H1 (cell line): ENCODE measurements at regions not wholly inside any gene's neighbourhood (a gene's known extent, or its start where the extent isn't known, plus 50 kb on each side); places are given as distances from the start of the nearest gene placed in this dataset.

Experiments
- CTCF ChIA-PET: fragments of 300-600 bp; sonication (Branson Sonifier 250); formaldehyde crosslinking; loops from one replicate; lab custom pipeline; 2021; ENCODE audit not compliant: partially characterized antibody; lab: Charles Lee
- POLR2A ChIA-PET: fragments of 300-600 bp; sonication (Branson Sonifier 250); formaldehyde crosslinking; loops from one replicate; lab custom pipeline; 2021; ENCODE audit warnings: inconsistent platforms; ENCODE audit not compliant: partially characterized antibody; lab: Charles Lee
- DNase-seq, 2 experiments: peaks; one replicate each; pipeline versions ENCODE4 v3.0.0 to v3.0.0-alpha.2; 2010 to 2022; ENCODE audit warnings: low spot score in 2 of 2, low read depth in 1 of 2, mixed read lengths in 1 of 2
- FAIRE-seq: peaks from 2 replicates; lab custom pipeline; 2011; peaks lifted over from hg19 to GRCh38; lab: Jason Lieb, UNC
- H2AFZ ChIP-seq: 2 replicates; pipeline ENCODE4 v1.8.1; 2012; ENCODE audit warnings: low read length, inconsistent platforms
- H2AK5ac ChIP-seq: 2 replicates; pipeline ENCODE4 v1.6.1; 2013; ENCODE audit warnings: low read depth, low read length
- H2BK120ac ChIP-seq: replicated peaks from 2 replicates; pipeline ENCODE3; 2013; ENCODE audit warnings: low read depth, low read length, inconsistent platforms
- H2BK12ac ChIP-seq: 2 replicates; pipeline ENCODE4 v1.6.1; 2013; ENCODE audit warnings: low read depth, low read length
- H2BK15ac ChIP-seq: 2 replicates; pipeline ENCODE4 v1.6.1; 2013; ENCODE audit warnings: low read length
- H2BK20ac ChIP-seq: 2 replicates; pipeline ENCODE4 v1.6.1; 2013; ENCODE audit warnings: low read length
- H2BK5ac ChIP-seq: 2 replicates; pipeline ENCODE4 v1.6.1; 2013; ENCODE audit warnings: low read depth, low read length
- H3K14ac ChIP-seq: 2 replicates; pipeline ENCODE4 v1.6.1; 2013; ENCODE audit warnings: inconsistent platforms; ENCODE audit not compliant: insufficient read length
- H3K18ac ChIP-seq: 2 replicates; pipeline ENCODE4 v1.6.1; 2013; ENCODE audit warnings: low read length; ENCODE audit errors: extremely low read depth
- H3K23ac ChIP-seq: 2 replicates; pipeline ENCODE4 v1.6.1; 2013; ENCODE audit warnings: inconsistent platforms; ENCODE audit not compliant: insufficient read length
- H3K23me2 ChIP-seq: 2 replicates; pipeline ENCODE4 v1.6.1; 2013; ENCODE audit warnings: low read depth, low read length
- H3K27ac ChIP-seq: 2 replicates; pipeline ENCODE4 v1.6.1; 2011; ENCODE audit warnings: low read depth, low read length, inconsistent platforms
- H3K27me3 ChIP-seq, 4 experiments: replicated peaks in 1 of 4; 1 replicate in 1 of 4; 2 replicates in 3 of 4; pipeline versions ENCODE4 v1.6.1 to v1.8.1; 2011 to 2013; ENCODE audit warnings: low read length in 3 of 4, mild to moderate bottlenecking in 3 of 4, inconsistent platforms in 2 of 4, mixed read lengths in 2 of 4, moderate library complexity in 1 of 4; ENCODE audit not compliant: control insufficient read depth in 3 of 4, insufficient read depth in 3 of 4; ENCODE audit errors: extremely low read depth in 1 of 4
- H3K36me3 ChIP-seq, 4 experiments: 2 replicates each; pipeline versions ENCODE4 v1.6.1 to v1.8.1; 2011 to 2013; ENCODE audit warnings: mild to moderate bottlenecking in 4 of 4, low read length in 3 of 4, moderate library complexity in 2 of 4, control low read depth in 1 of 4, inconsistent platforms in 1 of 4; ENCODE audit not compliant: insufficient read depth in 4 of 4, control insufficient read depth in 2 of 4
- H3K4ac ChIP-seq: replicated peaks from 2 replicates; pipeline ENCODE3; 2013; ENCODE audit warnings: low read length, low read depth, mixed read lengths, inconsistent platforms; ENCODE audit not compliant: insufficient read length
- H3K4me1 ChIP-seq, 4 experiments: replicated peaks in 1 of 4; 1 replicate in 1 of 4; 2 replicates in 3 of 4; pipeline versions ENCODE4 v1.6.1 to v1.8.1; 2011 to 2013; ENCODE audit warnings: low read length in 3 of 4, inconsistent platforms in 2 of 4, mixed read lengths in 1 of 4; ENCODE audit not compliant: insufficient read depth in 4 of 4, control insufficient read depth in 3 of 4
- H3K4me2 ChIP-seq, 2 experiments: 2 replicates each; pipeline versions ENCODE4 v1.6.1 to v1.8.1; 2011 to 2013; ENCODE audit warnings: low read depth in 2 of 2, low read length in 2 of 2, control low read depth in 1 of 2, inconsistent platforms in 1 of 2, mild to moderate bottlenecking in 1 of 2; ENCODE audit not compliant: insufficient read depth in 1 of 2
- H3K4me3 ChIP-seq, 4 experiments: fragments of 200-600, 300-600 bp in 1 of 4; sonication (generic), shearing (Covaris generic), sonication (Bioruptor Twin) in 1 of 4; 2 replicates each; pipeline versions ENCODE4 v1.5.1 to v1.8.1; 2011 to 2016; ENCODE audit warnings: low read length in 4 of 4, low read depth in 3 of 4, control low read depth in 2 of 4, inconsistent platforms in 2 of 4, mild to moderate bottlenecking in 2 of 4, mixed read lengths in 1 of 4, moderate library complexity in 1 of 4; ENCODE audit not compliant: insufficient read depth in 2 of 4; ENCODE audit errors: extremely low read depth in 1 of 4
- H3K56ac ChIP-seq: replicated peaks from 2 replicates; pipeline ENCODE3; 2013; ENCODE audit warnings: low read depth, mild to moderate bottlenecking, mixed read lengths, low read length, inconsistent platforms; ENCODE audit not compliant: insufficient read length
- H3K79me1 ChIP-seq: 2 replicates; pipeline ENCODE4 v1.6.1; 2013; ENCODE audit warnings: low read depth, low read length, control low read depth
- H3K79me2 ChIP-seq, 2 experiments: 2 replicates each; pipeline versions ENCODE4 v1.6.1 to v1.8.1; 2012 to 2013; ENCODE audit warnings: low read length in 2 of 2, mild to moderate bottlenecking in 2 of 2, inconsistent platforms in 1 of 2; ENCODE audit not compliant: insufficient read depth in 2 of 2, control insufficient read depth in 1 of 2
- H3K9ac ChIP-seq, 4 experiments: replicated peaks in 1 of 4; 1 replicate in 1 of 4; 2 replicates in 3 of 4; pipeline versions ENCODE4 v1.6.1 to v1.8.1; 2011 to 2013; ENCODE audit warnings: low read depth in 3 of 4, low read length in 3 of 4, control low read depth in 2 of 4, mild to moderate bottlenecking in 2 of 4, moderate library complexity in 2 of 4, inconsistent platforms in 1 of 4; ENCODE audit errors: extremely low read depth in 1 of 4
- H3K9me3 ChIP-seq, 2 experiments: 2 replicates each; pipeline versions ENCODE4 v1.6.1 to v1.8.1; 2012 to 2013; ENCODE audit warnings: mild to moderate bottlenecking in 2 of 2, moderate library complexity in 2 of 2, control low read depth in 1 of 2, inconsistent platforms in 1 of 2, low read depth in 1 of 2, low read length in 1 of 2, mixed read lengths in 1 of 2; ENCODE audit not compliant: insufficient read depth in 2 of 2
- H4K20me1 ChIP-seq, 2 experiments: replicated peaks in 1 of 2; 2 replicates each; pipeline versions ENCODE3 to v1.8.1; 2011 to 2013; ENCODE audit warnings: inconsistent platforms in 2 of 2, low read length in 2 of 2, mild to moderate bottlenecking in 1 of 2; ENCODE audit not compliant: insufficient read depth in 2 of 2, control insufficient read depth in 1 of 2
- H4K5ac ChIP-seq: 2 replicates; pipeline ENCODE4 v1.6.1; 2013; ENCODE audit warnings: low read length, low read depth, mixed read lengths, inconsistent platforms; ENCODE audit not compliant: insufficient read length
- H4K8ac ChIP-seq: 2 replicates; pipeline ENCODE4 v1.8.0; 2013; ENCODE audit warnings: mild to moderate bottlenecking, moderate library complexity, low read length, inconsistent platforms; ENCODE audit not compliant: insufficient read depth; ENCODE audit errors: extremely low read depth
- H4K91ac ChIP-seq: replicated peaks from 2 replicates; pipeline ENCODE3; 2013; ENCODE audit warnings: low read length, mixed read lengths, inconsistent platforms; ENCODE audit not compliant: insufficient read length
- CREB1 ChIP-seq: IDR thresholded peaks from 2 replicates; pipeline ENCODE4 v1.6.1; 2012; ENCODE audit warnings: inconsistent platforms
- JUN ChIP-seq: IDR thresholded peaks from 2 replicates; pipeline ENCODE4 v1.6.1; 2011; ENCODE audit warnings: low read depth, mild to moderate bottlenecking, improper control_type of control experiment, low read length
- POU5F1 ChIP-seq: IDR thresholded peaks from 2 replicates; pipeline ENCODE4 v1.6.1; 2011; ENCODE audit warnings: low read depth, mild to moderate bottlenecking, low read length, moderate library complexity
- SIRT6 ChIP-seq: IDR thresholded peaks from one replicate; pipeline ENCODE4 v1.7.1; 2012; ENCODE audit warnings: low read length, inconsistent platforms
- TAF7 ChIP-seq: optimal IDR thresholded peaks from 2 replicates; pipeline ENCODE3; 2011; ENCODE audit warnings: low read depth, mild to moderate bottlenecking, inconsistent platforms, low read length, moderate library complexity, borderline replicate concordance

DNA sequence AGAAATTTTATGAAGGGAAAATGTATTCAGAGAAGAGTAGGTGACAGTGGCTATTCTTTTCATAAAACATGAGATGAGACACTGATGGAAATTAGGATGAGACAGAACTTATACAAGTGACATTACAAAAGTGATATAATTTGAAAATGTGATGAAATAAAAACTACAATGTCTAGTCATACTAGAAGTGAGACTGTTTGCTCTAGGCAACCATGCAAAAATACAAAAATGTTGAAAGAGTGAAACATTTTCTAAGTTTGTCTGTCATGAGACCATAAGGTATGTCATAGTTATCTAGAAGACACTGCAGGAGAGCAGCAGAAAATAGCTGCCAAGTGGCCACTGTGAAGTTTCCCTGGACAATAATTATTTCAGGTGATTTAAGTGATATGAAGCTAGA, 459.5 kb downstream of the DIPK2A start:
- H3K79me2 ChIP-seq = no peaks in the 10 kb centered on the region
- H3K56ac ChIP-seq = no peak overlapping the region
- H3K18ac ChIP-seq = no peak overlapping the region
- H4K5ac ChIP-seq = no peak overlapping the region
- no peak overlapping the region for H2BK20ac ChIP-seq
- H3K9ac ChIP-seq = no peak overlapping the region
- H3K79me1 ChIP-seq = no peaks in the 10 kb centered on the region
- no peaks in the 10 kb centered on the region for H3K23me2 ChIP-seq
- no peak overlapping the region for H2AFZ ChIP-seq
- H3K4me2 ChIP-seq = no peak overlapping the region
- H2AK5ac ChIP-seq = no peak overlapping the region
- H3K14ac ChIP-seq = no peak overlapping the region
- H3K23ac ChIP-seq = no peak overlapping the region
- H2BK5ac ChIP-seq = no peak overlapping the region
- H3K9me3 ChIP-seq = no peaks in the 10 kb centered on the region
- no peak overlapping the region for H4K8ac ChIP-seq
- no peak overlapping the region for H2BK120ac ChIP-seq
- H2BK12ac ChIP-seq = no peak overlapping the region
- no peak overlapping the region for H2BK15ac ChIP-seq
- H3K4ac ChIP-seq = no peak overlapping the region
- DNase-seq (no peak), FAIRE-seq (no peak)
- H3K36me3 ChIP-seq = no peaks in the 10 kb centered on the region
- ChIA-PET POLR2A (no interaction called here), CTCF (interaction anchor here (0.7 kb wide), 1 partner anchor 757 kb away, joined by 3 read pairs; no protein-coding TSS in a partner anchor)
- H4K20me1 ChIP-seq = no peaks in the 10 kb centered on the region
- H4K91ac ChIP-seq = no peak overlapping the region
- H3K27ac ChIP-seq = no peak overlapping the region
- no peak overlapping the region for H3K4me3 ChIP-seq
- H3K4me1 ChIP-seq = peaks cover 0 to 2% (median 0%) of the 10 kb centered on the region in 4 experiments; a peak in 1 of 7 replicates
- no peaks in the 10 kb centered on the region for H3K27me3 ChIP-seq
- no peak for TF ChIP-seq TAF7
- TF ChIP-seq CREB1 = no peak
- no peak for TF ChIP-seq JUN
- TF ChIP-seq POU5F1 = no peak
- TF ChIP-seq SIRT6 = no peak
